Type B pancreatic cell (in vitro differentiated cells): ENCODE measurements at regions not wholly inside any gene's neighbourhood (a gene's known extent, or its start where the extent isn't known, plus 50 kb on each side); places are given as distances from the start of the nearest gene placed in this dataset.
"Not testable (repeated sequence)": the region's sequence is repeated elsewhere in the genome, so short reads cannot be mapped to it uniquely, and the experiment has no call there.

ENCODE experiments used
- DNase-seq: peaks from one replicate; pipeline ENCODE4 v3.0.0; 2021; ENCODE audit warnings: mixed read lengths; ENCODE audit not compliant: unreplicated experiment; ENCODE audit errors: extremely low spot score
- H3K27ac Mint-ChIP-seq: 2 replicates; pipeline ENCODE4 v1.8.0; 2021; ENCODE audit warnings: mild to moderate bottlenecking, mixed read lengths
- H3K27me3 Mint-ChIP-seq: 2 replicates; pipeline ENCODE4 v1.8.0; 2021; ENCODE audit warnings: mixed read lengths
- H3K36me3 Mint-ChIP-seq: 2 replicates; pipeline ENCODE4 v1.8.0; 2021; ENCODE audit warnings: mixed read lengths
- H3K4me1 Mint-ChIP-seq: one replicate; pipeline ENCODE4 v1.8.0; 2021; ENCODE audit warnings: mixed read lengths; ENCODE audit not compliant: unreplicated experiment
- H3K4me3 Mint-ChIP-seq: 2 replicates; pipeline ENCODE4 v1.8.0; 2021; ENCODE audit warnings: mild to moderate bottlenecking, mixed read lengths
- H3K9me3 Mint-ChIP-seq: 2 replicates; pipeline ENCODE4 v1.8.0; 2021; ENCODE audit warnings: mixed read lengths
- CTCF ChIP-seq: fragments of 200-600 bp; sonication (generic); conservative IDR thresholded peaks from 2 replicates; pipeline ENCODE4 v1.5.0; 2021; ENCODE audit warnings: antibody characterized with exemption, mild to moderate bottlenecking

- H3K36me3 Mint-ChIP-seq: no peaks in the 10 kb centered on the region
- peaks cover 6% of the 10 kb centered on the region for H3K9me3 Mint-ChIP-seq
- H3K4me1 Mint-ChIP-seq: peaks cover 12% of the 10 kb centered on the region
- peaks cover 8% of the 10 kb centered on the region for H3K27me3 Mint-ChIP-seq
- no peak for DNase-seq
- H3K4me3 Mint-ChIP-seq: no peak overlapping the region
- no peak for TF ChIP-seq CTCF
- H3K27ac Mint-ChIP-seq: no peak overlapping the region
Observed at GRCh38 chr17:79555543-79555942, 55.3 kb downstream of the RBFOX3 start.

GRCh38 chr17:79554346-79554745 lies 56.5 kb downstream of the RBFOX3 start:
- H3K4me1 Mint-ChIP-seq: peaks cover 17% of the 10 kb centered on the region
- not testable (repeated sequence) for H3K4me3 Mint-ChIP-seq, DNase-seq, H3K36me3 Mint-ChIP-seq, H3K27ac Mint-ChIP-seq, H3K27me3 Mint-ChIP-seq, H3K9me3 Mint-ChIP-seq

- Mint-ChIP-seq H3K27ac (no peak overlapping the region), H3K36me3 (no peaks in the 10 kb centered on the region), H3K4me3 (no peak overlapping the region), H3K4me1 (peaks cover 19% of the 10 kb centered on the region), H3K9me3 (peaks cover 6% of the 10 kb centered on the region), H3K27me3 (peaks cover 10% of the 10 kb centered on the region)
- no peak for TF ChIP-seq CTCF
- DNase-seq: no peak
Observed at GRCh38 chr17:79552824-79553223, 58.0 kb downstream of the RBFOX3 start.

- Mint-ChIP-seq H3K27ac (no peak overlapping the region), H3K36me3 (no peaks in the 10 kb centered on the region), H3K27me3 (peaks cover 10% of the 10 kb centered on the region), H3K9me3 (peaks cover 6% of the 10 kb centered on the region), H3K4me3 (no peak overlapping the region), H3K4me1 (peaks cover 15% of the 10 kb centered on the region)
- DNase-seq: no peak
- TF ChIP-seq CTCF: no peak
Observed at GRCh38 chr17:79552405-79552804, 58.4 kb downstream of the RBFOX3 start.

- Mint-ChIP-seq H3K9me3 (no peaks in the 10 kb centered on the region), H3K27ac (peak overlapping the region; percentile 39), H3K4me3 (no peak overlapping the region), H3K27me3 (peaks cover 22% of the 10 kb centered on the region), H3K4me1 (peaks cover 10% of the 10 kb centered on the region), H3K36me3 (no peaks in the 10 kb centered on the region)
- TF ChIP-seq CTCF: no peak
- DNase-seq: no peak
Observed at GRCh38 chr17:79549141-79549915, 61.5 kb downstream of the RBFOX3 start.

- no peak for TF ChIP-seq CTCF
- Mint-ChIP-seq H3K27ac (no peak overlapping the region), H3K9me3 (no peaks in the 10 kb centered on the region), H3K4me1 (peaks cover 10% of the 10 kb centered on the region), H3K27me3 (peaks cover 30% of the 10 kb centered on the region), H3K4me3 (no peak overlapping the region), H3K36me3 (no peaks in the 10 kb centered on the region)
- DNase-seq: no peak
Observed at GRCh38 chr17:79548116-79548515, 62.7 kb downstream of the RBFOX3 start.
